Tongue (tissue), 1 donor: ENCODE measurements at regions not wholly inside any gene's neighbourhood (a gene's known extent, or its start where the extent isn't known, plus 50 kb on each side); places are given as distances from the start of the nearest gene placed in this dataset.
"Not testable (repeated sequence)": the region's sequence is repeated elsewhere in the genome, so short reads cannot be mapped to it uniquely, and the experiment has no call there.

ENCODE experiments used
- DNase-seq: peaks from one replicate; pipeline ENCODE4 v3.0.0-alpha.2; 2015

DNA sequence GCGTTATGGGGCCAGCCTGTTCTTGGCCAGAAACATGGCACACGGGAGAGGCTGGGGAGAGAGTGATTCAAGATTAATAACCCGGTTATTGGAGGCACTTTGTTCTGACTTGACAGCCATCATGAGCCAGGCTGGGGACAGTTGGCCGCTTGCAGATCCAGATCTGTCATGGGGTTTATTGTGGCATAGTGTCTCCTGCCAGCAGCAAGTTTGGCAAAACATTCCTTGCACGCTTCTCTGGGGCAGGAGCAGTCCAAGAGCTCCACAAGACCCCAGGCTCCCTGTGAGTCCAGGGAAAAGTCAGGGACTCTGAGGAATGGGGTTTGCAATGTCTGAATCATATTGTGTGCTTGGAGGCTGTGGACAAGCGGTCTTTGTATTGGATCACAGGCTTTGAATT is 270.4 kb downstream of the MIAT start:
- DNase-seq: peak; percentile 19

DNA sequence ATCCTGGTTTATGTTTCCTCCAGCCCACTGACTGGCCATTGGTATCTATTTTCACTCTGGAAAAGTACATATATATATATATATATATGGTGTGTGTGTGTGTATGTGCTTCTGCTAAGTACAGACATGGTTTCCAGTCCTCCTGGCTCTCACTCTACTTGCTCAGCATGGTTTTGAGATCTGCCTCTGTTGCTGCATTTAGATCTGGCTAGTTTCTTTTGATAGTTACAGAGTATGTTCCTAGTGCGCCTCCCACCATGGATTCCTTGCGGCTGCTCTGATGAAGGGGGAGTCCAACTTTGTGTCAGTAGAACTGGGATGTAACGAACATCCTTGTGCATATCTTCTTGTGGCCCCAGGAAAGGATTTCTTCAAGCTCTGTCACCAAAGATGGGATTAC is 274.1 kb downstream of the MIAT start:
- DNase-seq: no peak

DNA sequence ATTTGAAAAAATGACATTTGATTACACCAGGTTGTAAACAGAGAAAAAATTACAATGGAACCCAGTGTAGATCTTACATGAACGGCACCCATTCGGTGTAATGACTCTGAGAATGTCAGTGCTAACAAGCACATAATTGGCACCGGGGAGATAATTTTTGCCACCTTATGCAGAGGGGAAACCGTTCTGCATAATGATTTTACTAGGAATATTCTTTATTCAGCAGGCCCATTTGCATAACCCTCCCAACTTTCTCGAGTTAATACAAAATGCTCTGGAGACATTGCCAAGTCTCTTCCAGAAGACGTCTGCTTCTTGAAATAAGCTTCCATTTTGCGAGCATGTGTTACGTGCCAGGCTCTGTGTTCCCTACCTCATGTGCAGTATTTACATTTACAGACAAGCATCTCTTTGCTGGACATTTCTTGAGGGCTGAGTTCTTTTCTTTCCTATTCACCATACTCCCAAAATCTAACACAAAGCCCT is 275.8 kb downstream of the MIAT start:
- no peak for DNase-seq

DNA sequence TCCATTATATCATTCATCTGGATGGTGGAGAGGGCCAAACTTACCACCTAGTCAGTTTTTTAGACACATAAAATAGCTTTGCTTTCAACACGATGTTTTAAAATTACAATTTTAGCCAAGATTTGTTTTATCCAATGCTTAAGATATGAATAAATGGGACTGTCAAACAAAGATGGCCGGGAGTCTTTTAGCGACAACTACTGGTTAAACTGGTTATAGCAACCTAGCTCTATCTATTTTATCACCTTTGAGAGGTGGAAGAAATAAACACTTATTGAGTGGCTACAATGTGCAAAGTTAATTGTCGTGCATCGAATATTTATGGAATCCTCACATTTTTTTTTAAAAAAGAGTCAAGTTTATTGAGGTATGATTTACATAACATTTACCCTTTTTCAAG is 279.8 kb downstream of the MIAT start:
- DNase-seq: no peak

DNA sequence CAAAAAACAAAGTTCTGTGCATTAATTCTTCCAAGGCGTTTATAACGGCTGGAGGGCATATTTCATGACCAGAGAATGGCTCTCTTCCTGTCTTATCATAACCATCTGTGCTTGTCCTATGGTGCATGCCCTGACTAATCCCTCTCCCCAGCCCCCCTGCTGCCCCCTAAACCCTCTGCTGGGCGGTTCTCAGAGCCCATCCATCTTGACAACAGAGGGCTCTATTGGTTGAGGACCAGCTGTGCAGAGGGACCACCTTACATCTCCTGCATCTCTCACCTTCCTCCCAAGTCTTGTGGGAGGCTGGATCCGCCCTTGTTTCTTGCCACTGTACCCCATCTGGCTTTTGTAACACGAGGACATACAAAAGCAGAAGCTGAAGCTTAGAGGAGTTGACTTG is 282.1 kb downstream of the MIAT start:
- DNase-seq: no peak

DNA sequence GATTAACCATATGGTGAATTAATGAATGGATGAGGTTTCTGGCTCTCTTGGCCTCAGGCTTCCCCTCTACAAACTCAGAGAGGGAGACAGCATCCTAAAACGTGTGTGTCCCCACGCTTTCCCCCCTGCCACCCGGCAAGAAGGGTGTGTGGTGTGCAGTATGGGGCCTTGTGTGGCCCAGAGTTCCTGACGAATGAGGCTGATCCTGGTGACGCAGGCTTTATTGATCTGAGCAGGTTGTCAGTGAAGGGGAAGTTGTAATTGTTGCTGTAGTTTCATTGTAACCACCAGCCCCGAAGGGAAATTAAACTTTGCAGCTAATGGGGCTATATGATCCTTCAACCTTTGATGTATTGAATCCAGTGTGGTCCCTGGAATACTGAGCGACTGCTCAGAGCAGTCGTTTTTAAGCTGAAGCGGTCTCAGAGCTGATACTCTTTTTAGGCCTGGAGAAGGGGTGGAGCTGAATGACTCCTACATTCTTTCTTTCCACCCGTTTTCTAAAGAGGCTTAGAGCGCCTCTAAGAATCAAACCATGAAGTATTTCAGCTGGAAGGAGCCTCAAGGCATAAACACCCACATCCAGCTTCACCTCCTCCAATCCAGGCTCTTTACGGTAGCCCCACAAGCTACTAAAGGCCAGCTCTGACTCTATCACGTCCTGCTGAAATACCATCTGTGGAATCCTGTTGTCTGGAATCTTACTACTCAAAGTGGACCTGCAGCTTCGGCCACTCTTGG is 284.7 kb downstream of the MIAT start:
- DNase-seq: peak; percentile 16

DNA sequence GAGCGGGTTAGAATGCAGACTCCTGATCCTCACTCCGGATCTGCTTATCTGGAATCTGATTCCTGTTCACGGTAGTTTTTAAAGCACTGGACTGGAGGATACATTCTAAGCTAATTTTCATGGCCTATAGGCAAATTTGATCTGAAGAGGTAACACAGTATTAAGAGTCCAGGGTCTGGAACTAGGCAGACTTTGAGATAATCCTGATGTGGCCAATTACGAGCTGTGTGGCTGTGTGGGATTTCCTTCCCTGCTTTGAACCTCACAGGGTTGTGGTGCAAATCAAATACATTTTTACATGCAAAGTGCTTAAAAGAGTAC is 285.2 kb downstream of the MIAT start:
- DNase-seq: peak; percentile 13

DNA sequence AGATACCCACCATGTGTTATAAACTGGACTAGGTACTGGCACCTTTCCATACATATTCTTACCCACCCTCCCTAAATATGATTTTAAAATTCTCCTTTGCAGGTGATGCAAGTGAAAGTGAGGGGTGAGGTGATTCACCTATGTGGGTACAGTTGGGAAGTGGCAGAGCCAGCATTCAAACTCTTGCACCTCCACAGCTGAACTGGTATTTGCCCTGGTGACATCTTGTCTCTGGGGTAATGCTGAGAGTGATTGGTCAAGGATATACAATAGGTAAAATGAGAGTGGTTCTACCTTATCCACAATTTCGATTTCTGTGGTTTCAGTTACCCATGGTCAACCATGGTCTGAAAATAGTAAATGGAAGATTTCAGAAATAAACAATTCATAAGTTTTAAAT is 288.2 kb downstream of the MIAT start:
- no peak for DNase-seq

DNA sequence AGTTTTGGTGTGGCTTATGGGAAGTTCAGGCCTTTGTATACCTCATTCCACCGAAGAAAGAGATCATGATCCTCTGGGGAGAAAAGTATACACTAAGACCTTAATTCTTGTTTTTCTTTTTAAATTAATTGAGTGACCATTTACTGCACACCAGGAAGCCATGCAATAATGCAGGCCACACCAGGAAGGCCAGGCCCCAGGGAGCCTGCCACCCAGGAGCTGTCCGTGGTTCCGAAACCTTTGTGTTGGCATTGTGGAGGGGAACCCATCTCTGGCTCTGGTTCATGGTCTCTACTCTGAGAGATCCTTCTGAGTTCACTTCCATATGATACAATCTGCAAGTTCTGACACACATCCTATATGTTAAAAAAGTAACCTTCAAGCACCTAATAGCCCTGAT is 291.8 kb downstream of the MIAT start:
- DNase-seq: peak; percentile 74

DNA sequence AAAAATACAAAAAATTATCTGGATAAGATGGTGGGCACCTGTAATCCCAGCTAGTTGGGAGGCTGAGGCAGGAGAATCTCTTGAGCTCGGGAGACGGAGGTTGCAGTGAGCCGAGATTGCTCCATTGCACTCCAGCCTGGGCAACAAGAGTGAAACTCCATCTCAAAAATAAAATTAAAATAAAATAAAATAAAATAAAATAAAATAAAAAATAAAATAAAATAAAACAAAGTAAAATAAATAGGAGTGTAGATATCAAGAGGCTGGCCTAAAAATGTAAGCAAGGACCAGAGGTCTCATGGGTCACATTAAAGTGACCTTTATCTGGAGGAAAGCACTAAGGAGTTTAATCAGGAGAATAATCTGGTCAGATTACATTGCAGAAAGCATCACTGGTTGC is 293.8 kb downstream of the MIAT start:
- not testable (repeated sequence) for DNase-seq

DNA sequence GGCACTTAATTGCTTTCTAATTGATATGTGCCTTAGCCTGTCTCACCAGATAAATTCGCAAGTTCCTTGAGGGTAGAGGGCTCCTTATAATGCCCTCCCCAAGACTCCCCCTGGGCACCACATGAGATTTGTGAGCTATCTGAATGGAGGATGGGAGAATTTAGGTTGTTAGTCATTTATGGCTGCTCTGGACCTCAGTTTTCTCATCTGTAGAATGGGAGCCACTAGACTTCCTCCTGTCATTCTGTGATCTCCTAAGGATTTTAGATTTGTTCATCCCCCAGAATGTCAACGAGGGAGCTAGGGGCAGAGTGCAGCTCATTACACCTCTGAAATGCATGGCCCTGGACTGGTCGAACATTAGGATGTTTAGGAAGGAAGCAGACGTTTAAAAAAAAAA is 294.6 kb downstream of the MIAT start:
- DNase-seq: no peak

DNA sequence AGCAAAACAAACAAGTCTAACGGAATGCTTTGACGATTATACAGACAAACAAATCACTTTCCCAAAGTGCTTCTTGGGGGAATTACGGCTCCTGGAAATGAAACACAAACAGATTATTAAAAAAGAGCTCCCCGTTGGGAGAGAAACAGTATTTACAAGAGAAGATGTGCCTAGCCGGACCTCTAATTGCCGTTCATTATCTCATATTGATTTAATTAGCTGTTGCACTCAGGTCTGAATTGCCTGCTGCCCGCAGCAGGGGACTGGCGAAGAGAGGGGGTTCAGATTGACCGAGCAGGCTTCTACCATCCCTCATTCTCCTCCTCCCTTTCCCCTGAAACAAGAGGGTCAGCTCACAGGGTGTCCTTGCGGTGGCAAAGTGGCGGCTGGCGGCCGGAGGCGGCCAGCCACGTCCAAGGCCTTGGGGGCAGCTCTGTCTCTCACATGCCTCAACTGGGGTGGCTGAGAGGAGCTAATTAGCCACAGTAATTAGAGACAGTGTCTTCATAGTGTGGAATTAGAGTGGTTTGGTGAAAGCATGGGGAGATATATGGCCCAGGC is 295.1 kb downstream of the MIAT start:
- no peak for DNase-seq

DNA sequence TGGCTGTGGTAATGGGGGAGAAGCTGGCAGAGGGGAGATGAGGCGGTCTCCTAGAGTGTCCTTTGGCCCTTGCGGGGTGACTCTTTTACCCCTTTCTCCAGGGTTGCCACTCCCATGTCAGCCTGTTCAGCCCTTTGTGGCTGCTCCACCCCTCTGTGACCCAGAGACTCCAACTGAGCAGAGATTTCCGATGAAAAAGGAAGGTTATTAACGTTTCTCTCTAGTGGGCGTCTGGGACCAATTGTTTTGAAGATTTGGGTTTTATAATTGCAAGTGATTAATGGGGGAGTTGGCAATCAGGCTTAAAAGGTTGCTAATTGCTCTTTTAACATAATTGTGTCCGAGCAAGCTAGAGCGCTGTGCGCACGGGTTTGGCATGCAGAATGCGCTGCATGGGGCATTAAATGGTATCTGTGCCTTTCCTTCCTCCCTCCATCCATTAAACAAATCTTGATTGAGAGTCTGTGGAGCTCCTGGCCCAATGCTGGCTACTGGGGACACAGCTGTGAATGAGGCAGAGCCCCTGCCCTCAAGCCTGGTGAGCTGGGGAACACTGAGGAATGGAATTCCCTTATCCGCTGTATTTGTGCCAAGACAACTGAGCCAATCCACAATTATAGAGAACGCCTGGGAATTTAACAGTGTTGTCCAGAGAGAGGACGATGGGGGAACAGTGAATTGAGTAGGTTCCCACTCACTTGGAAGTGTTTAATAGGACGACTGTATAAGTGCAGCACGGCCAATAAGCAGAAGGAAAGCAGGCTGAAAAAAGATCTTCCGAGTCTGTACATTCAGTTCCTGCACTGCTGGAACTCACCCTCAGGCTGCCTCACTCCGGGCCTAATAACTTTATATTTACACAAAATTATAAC is 295.9 kb downstream of the MIAT start:
- DNase-seq: no peak

DNA sequence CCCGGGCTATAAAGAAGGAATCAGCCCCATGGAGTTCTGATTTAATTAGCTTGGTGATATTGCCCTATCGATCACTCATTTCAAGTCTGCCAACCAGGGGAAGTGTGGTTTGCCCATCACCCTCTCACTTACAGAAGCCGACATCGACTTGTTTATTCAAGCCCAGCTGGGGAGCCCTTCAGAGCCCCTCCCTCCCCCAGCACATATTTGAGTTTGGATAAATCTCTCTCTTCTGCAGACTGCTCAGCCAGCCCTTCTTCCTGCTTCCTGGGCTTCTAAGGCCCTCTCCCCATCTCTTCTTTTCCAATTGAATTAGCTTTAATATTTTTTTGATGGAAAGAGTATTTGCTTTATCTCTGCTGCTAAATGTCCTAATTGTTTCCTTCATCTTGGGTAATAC is 299.0 kb downstream of the MIAT start:
- no peak for DNase-seq

DNA sequence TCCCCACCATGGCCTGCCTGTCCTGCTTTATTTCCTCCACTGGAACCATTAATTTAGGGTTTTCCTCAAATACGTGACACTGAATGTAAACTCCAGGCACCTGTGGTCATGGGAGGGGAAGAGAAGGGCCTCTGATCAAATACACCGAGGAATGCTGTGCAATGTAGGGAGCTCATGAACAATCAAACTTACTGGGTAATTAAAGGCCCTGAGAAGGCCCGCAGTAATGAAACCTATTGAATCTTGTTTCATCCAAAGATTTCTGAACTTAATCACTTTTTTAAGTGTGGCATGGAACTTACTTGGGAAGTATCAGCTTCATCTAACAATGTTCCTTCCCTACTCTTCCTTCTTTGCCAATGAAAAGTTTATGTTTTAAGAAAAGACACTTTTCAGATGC is 299.8 kb downstream of the MIAT start:
- no peak for DNase-seq

DNA sequence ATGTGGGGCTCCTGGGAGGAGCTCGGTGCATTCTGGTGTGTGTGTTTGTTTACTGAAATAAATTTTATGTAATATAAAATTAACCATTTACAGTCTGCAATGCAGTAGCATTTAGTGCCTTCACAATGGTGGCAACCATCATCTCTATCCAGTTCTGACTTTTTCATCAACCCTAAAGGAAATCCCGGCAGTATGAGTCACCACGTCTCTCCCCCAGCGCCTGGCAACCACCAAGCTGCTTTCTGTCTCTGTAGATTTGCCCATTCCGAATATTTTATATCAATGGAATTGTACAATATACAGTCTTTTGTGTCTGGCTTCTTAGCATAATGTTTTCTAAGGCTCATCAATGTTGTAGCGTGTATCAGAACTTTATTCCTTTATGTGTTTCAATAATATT is 300.5 kb downstream of the MIAT start:
- no peak for DNase-seq

DNA sequence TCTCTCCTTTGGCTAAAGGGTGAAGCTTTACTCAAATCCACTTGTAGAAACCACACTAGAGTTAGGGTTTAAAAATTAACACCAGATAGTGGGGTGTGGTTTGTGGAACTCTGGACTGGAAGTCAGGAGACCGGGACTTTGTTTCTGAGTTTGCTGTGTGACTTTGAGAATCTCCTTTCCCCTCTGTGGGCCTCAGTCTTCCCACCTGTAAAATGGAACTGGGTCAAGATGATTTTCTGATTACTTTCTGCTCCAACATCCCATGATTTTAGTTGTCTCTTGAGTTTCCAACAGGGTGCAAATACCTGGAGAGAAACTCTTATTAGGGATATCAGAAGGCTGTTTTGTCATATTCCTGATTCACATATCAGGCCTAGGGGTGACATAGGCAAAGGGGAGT is 301.0 kb downstream of the MIAT start:
- DNase-seq: no peak

DNA sequence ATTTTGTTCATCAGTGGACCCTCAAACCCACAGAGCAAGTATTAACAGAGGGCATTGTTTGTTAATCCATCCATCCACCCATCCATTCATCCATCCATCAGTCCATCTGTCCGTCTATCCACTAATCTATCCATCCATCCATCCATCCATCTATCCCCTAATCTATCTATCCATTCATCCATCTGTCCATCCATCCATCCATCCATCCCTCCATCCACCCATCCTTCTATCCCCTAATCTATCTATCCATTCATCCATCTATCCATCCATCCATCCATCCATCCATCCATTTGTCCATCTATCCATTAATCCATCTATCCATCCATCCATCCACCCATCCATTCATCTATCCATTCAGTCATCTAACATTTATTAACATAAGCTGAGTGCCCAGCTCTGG is 307.3 kb downstream of the MIAT start:
- no peak for DNase-seq

DNA sequence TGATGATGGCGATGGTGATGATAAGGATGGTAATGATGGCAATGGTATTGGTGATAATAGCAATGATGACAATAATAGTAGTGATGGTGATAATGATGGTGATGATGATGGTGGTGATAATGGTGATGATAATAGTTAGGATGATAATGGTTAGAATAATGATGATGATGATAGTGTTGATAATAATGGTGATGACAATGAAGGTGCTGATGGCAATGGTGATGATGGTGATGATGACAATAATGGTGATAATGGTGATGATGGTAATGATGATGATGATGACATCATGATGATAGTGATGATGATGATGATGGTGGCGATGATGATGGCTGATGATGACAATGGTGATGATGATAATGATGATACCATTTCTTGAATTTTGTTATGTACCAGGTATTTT is 309.9 kb downstream of the MIAT start:
- DNase-seq: no peak

DNA sequence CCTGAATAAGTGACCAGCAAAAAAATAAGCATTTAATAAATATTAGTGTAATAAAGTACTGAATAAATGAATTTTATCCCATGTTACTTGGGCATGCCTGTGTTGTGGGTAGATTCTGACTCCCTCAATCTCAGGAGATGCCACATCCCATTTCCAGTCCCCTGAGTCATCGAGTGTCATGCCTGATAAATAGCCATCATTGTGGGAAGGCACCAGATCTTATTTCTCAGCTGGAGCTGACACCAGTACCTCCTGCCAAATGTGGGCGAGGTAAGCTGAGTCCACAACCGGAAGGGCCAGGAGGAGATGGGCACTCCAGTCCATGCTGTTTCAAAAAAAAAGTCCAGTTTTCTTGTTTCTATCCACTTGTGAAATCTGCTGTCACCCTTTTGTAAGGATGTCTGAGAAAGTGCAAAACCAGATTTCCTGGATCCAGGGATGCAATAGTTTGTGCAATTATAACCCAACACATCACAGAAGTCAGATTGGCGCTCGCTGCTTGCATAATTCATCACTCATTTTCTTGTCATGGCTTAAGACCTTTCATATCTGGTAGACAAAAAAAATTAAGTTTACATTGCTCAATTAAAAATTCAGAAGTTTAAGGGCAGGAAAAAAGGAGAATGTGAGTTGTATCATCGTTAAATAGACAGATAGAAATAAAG is 311.6 kb downstream of the MIAT start:
- no peak for DNase-seq

DNA sequence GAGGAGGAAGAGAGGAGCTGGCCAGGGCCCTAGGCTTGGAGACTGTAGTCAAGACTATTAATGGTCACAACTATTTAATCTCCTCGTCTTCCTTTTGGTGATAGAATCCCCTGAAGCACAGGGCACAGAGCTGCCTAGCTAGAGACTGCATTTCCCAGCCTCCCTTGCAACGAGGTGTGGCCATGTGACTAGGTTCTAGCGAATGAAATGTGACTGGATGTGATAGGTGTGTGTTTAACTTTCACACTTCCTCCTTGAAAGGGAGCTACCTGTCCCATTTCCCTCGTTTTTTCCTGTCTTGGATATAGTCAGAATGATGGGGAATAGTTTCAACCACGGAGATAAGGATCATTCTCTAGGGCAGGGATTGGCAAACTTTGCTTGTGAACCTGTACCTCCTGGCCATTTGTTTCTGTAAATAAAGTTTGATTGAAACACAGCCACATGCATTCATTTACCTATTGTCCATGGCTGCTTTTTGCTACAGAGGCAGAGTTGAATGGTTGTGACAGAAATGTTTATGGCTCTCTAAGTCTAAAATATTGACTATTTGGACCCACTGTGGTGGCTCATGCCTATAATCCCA is 313.5 kb downstream of the MIAT start:
- DNase-seq: no peak

DNA sequence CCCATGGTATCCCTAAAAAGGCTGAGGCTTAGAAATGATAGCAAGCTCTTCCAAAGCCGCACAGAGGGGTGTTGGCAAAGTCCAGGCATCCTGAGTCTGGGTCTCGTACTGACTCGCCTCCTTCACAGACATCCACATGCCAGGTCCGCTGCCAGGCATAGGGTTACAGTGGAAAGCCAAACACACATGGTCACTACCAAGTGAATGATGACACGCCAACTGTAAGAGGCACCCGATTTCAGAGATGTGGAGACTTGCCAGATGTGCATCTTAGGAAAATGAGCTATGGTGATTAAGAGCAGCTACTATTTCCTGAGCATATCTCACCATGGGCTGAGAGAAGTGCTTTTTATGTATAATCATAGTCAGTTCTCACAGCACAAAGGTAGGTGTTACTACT is 314.9 kb downstream of the MIAT start:
- peak; percentile 35 for DNase-seq

DNA sequence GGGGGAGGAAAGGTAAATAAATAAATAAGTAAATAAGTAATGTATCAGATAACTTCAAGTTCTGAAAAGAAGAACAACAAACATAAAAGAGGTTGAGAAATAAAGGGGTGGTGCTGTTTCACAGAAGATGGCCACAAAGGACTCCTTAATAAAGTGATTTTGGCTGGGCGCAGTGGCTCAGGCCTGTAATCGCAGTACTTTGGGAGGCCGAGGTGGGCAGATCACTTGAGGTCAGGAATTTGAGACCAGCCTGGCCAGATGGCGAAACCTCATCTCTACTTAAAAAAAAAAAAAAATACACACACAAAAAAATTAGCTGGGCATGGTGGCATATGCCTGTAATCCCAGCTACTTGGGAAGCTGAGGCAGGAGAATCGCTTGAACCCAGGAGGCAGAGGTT is 315.5 kb downstream of the MIAT start:
- DNase-seq: not testable (repeated sequence)
